Stimulated activated CD4-positive, alpha-beta T cell treated with anti-CD3 and anti-CD28 coated beads, TNF-alpha, amount 100 ng/mL, for 48 hours (primary cell): ENCODE measurements at regions not wholly inside any gene's neighbourhood (a gene's known extent, or its start where the extent isn't known, plus 50 kb on each side); places are given as distances from the start of the nearest gene placed in this dataset.

Experiments
- DNase-seq, 3 donors: peaks; one replicate each; pipeline ENCODE4 v3.0.0-alpha.2; 2020; ENCODE audit warnings: low read depth in 3 of 3

DNA sequence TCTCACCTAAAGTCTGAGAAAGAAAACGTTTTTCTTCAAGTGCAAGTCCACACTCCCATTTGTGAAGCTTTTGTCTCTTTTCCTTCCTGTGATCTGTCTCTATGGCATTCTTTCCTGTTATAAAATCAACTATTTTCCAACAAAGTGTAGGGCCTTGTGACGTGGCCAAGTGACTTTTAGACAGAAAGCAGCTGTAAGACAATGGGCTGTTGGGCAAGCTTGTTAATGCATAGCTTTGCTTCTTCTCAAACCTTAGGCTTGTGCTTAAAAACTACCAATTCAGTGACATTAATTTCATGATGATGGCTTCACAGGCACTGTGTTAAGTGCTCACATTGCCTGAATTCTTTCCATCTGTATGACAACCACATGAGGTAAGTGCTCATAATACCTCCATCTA lies 83.5 kb downstream of the VCY1B start:
- DNase-seq: no peak

DNA sequence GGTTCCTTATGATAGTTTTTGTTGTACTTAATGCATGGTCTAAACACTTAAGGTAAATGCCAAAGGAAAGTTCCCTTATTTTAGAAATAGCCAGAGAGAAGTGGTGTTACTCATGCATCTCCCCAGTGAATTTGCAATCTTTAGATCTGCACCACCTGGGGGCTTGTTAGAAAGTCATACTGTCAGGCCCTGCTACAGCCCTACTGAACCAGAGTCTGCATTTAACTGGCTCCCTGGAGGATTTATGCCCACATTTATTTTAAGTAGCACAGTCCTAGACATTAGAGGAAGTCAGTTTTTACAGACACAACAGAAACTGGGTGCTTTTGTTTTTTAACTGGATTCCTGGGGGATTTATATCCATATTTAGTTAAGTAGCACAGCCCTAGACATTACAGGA lies 89.6 kb downstream of the VCY1B start:
- no peak for DNase-seq

DNA sequence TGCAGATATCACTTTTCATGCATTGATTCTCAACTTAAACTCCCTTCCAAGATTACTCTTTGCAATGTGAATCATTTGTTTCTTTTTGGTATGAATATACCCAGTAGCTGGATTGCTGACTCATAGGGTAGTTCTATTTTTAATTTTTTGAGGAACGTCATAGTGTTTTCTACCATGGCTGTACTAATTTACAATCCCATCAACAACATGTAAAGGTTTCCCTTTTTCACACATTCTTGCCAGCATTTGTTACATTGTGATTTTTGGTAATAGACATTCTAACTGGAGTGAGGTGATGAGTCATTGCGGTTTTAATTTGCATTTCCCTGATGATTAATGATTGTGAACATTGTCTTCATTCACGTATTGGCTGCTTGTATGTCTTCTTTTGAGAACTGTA lies 126.7 kb downstream of the VCY1B start:
- DNase-seq: no peak

DNA sequence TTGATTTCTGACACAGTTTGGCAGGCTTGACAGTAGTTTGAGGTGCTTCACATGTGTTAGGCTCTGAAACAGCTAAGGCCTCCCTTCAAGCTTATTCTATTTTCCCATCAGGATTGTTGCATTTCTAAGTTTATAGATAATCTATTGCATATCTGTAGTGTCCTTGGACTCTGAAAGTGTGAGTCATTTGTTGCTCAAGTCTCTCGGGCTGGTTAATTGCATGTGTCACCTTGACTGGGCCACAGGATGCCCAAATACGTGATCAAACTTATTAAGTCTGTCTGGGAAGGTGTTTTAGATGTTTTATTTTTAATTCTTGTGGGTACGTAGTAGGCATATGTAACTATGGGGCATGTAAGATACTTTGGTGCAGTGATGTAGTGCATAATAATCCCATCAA lies 166.0 kb downstream of the VCY1B start:
- DNase-seq: no peak

DNA sequence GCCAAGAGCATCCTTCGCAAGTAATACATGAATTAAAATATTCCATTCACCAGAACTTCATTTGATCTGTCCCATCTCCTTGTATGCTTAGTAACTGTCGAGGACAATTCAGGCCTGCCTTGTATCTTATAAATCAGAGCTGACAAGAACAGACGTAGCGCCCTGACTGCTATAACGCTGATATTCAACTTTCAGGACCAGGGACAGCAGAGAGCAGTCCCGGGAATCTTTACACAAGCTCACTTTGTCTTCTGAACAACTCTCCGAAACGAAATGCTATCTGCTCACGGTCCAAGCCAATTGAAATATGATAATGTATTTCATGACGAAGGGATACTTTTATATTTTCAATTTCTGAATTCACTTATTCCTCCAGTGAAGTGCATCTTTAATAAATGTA lies 175.7 kb downstream of the VCY1B start:
- no peak for DNase-seq

DNA sequence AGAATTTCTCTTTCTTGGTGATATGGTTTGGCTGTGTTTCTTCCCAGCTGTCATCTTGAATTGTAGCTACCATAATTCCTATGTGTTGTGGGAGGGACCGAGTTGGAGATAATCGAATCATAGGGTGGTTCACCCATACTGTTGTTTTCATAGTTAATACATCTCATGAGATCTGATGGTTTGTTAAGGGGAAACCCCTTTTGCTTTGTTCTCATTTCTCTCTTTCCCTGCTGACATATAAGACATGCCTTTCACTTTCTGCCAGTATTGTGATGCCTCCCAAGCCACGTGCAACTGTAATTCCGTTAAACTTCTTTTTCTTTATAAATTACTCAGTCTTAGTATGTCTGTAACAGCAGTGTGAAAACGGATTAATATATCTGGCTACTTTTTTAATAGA lies 179.0 kb downstream of the VCY1B start:
- no peak for DNase-seq

DNA sequence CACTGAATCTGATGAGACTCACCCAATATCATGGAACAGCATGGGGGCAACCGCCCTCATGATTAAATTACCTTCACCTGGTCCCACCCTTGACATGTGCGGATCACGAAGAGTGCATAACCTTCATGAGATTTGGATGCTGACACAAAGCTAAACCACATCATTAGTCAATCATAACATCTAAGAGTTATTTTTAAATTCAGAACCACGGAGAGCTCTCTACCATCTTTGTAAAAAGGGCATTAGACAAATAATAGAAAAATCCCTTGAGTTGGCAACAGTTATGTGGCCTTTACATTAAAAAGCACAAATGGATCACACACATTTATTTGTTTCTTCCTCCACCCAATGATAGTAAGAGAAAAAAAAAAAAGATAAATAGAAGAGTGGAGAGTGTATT lies 182.2 kb downstream of the VCY1B start:
- no peak for DNase-seq

DNA sequence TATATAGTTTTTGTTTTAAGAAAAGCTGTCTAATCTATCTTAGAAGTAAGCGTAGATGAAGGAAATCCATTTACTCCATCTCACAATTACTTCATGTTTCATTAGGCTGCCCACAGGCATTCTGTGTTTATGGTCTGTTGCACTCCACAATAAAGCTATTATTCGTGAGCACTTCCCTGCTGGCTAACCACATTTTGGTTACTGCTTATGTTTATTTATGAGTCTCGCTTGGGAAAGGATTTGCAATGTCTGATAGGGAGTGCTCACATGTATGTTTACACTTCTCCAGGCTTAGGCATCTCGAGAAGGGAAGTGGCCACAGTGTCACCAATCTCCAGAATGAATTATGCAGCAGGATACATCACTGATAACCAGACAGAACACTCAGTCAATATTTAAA lies 190.9 kb downstream of the VCY1B start:
- DNase-seq: no peak

DNA sequence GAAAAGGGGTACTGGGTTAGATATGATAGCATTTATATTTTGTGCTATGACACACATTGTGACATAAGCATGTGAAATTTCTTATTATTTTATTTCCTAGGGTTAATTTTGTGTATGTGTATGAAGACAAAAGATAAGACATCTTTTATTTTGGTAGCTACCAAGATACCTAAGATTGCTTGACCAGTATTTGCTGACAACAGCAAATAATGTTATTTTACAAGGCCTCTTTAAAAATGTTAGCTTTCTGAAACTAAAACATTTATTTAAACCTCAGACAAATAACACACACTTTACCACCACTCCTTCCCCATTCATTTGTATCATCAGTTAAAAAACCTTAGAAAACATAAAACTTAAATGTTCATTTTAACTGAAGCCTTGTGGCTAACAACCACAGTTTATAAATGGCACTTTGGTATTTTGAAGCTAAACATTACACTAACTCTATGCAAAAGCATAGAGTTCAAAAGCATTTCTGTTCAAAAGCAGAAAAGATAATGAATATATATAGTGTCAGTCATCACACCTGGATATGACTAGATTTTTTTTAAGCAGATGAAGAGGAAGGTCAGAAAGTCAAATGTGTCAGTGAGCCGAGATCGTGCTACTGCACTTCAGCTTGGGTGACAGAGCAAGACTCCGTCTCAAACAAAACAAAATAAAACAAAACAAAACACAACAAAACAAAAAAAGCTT lies 193.0 kb downstream of the VCY1B start:
- no peak for DNase-seq

DNA sequence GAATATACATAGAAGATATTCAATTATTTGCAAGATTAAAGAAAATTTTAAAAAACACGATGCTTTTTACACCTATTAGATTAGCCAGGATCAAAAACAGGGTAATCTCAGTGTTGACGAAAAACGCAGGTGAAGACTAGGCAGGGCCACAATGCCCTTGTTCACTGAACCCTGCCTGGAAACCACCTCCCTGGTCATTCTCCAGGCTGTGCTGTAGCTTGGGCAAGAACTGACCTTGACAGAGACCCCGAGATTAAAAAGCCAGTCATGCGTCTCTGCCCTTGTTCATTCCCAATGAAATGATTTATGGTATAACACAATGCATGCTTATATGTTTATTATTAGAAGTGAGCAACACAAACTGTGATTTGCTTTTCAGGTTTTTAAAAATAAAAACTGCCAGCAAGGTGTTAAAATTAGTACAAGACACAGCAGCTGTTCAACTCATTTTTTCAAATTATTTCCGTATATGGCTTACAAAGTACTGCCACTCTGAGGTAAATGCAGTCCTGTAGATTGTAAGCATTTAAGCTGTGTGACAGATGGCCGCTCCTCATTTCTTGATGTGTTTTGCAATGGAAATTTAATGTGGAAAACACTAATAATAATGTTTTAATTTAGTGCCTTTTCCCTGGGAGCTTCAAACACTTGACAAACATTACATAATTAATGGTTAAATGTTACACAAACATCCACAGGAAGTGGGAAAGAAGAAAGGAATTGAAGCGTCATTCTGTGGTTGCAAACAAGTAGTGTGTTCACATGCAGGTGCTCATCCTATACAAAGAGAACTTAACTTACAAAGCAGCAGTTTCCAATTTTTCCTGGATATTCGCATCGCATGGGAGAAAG lies 200.2 kb downstream of the VCY1B start:
- no peak for DNase-seq

DNA sequence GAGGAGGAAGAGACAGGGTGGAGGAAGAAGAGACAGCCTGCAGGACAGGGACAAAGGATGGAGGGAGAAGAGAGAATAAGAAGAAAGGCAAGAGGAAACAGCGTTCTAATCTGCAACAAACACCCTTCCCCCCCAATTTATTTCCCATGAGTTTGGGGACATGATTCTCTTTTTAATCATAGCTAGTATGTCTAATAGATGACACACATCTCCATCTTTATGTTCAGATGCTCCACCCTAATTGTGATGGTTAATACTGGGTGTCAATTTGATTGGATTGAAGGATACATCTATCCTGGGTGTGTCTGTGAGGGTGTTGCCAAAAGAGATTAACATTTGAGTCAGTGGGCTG lies 200.8 kb downstream of the VCY1B start:
- no peak for DNase-seq

DNA sequence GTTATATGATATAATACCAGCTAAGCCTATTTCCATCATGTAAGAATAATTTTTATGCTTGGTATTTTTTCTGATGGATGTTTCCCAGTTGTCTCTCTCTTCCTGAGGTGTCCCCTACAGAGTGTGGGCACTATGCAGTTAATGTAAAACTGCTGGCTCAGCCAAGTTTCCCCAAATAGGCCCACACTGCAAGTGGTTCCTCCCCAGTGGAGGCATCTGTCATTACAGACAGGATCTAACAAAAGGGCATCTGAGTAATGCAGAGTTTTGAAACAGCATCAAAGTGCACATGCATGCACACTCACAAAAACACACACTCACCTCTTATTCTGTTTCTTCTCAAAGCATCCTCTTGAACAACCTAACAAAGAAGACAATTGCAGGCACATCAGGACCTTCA lies 221.0 kb downstream of the VCY1B start:
- no peak for DNase-seq

DNA sequence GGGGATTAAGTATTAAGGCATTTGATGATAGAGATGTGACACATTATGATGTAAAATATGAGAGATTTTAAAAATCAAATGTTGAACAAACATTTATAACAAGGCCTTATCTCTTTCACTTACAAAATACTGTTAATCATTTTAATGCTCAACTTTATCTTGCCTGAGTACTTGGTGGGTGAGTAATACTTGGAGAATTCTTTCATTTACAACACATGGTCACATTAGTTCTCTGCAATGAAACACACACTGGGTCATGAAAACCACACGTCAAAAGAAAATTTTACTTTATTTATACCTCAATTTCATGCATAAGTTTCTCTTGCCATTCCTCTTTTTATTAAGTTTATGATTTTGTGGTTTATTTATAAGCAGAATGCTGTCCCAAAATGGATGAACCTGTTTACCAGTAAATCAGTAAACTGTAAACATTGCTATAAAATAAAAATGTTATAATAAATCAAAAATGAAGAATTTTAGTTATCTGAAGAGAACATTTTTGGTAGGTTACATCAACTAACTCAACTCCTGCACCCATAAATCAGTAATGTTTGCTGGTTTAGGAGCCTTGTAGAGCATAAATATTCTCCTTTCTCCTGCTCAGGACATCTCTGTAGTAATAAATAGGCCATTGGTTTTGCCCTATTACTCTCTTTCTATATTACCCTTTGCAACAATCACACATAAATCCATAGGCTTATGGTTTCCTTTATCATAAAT lies 233.5 kb upstream of the NLGN4Y start:
- no peak for DNase-seq

DNA sequence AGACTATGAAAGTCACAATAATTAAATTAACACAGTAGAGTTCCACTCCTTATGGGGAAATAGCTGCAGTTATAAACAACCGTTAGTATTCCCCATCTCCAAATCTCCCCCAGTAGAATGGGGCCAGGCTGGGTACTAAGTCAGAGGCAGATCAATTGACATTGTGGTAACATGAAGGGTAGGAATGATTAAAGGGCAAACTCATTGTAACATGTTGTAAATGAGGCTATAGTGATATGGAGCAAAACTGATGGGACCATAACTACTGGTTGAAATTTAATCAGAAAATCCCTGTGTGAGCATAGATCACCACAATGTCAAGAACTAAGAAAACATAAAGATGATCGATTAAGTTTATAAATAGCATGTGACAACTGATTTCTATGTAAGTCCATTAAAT lies 231.9 kb upstream of the NLGN4Y start:
- DNase-seq: no peak

DNA sequence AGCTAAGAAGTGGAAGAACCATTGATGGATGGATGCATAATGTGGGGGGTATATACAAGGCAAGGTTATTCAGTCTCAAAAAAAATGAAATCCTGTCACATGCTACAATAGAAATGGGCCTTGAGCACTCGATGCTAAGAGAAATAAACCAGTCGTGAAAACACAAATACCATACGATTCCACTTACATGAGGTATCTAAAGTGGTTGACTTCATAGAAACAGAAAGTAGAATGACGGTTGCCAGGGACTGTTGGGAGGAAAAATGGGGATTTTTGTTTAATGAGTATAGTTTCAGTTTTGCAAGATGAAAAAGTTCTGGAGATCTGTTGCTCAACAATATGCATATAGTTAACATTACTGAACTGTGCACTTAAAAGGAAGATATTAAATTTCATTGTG lies 223.6 kb upstream of the NLGN4Y start:
- no peak for DNase-seq

DNA sequence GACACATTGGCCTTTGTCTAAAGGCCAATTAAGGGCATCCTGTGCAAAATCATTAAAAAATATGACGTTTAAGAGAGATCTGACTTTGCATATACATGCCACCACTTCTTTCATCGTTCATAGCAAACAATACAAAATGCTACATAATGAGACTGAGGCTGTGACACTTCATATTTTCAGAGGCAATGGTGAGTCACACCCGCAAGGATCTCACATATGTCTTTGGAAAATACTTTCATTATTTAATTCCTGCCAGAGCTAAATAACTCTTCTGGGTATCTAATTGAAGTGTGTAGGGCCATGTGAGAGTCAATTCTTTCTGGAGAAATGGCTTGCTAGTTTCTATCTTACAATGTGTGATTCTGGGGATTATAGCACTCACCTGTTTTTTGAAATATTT lies 222.8 kb upstream of the NLGN4Y start:
- DNase-seq: no peak

DNA sequence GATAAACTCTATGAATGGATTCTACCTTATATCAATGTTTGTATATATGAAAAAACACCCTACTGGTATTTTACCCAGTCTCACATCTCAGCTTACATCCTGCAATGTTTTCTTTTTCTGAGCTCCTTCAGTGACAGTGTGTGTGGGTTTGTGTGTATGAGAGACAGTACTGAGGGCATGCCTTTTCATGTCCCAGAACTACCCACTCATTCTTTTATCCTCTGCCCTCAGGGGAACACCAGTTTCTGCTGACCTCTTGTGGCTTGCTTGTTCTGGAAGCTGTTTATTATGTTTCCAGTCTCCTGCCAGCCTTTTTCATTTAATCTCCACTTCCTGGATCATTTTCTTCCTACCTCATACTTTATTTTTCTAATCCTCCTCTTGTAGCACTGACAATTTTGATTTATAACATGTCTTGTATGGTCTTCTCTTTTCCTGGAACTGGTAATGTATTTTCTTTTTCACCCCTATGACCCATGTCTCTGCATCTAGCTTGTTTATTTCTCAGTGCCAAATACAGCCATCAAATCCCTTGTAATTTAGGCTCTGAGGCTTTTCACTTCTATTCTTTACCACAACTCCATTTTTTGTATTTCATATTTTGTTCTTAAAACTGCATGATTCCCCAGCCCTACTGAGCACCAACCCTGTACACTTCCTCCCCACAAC lies 195.5 kb upstream of the NLGN4Y start:
- no peak for DNase-seq

DNA sequence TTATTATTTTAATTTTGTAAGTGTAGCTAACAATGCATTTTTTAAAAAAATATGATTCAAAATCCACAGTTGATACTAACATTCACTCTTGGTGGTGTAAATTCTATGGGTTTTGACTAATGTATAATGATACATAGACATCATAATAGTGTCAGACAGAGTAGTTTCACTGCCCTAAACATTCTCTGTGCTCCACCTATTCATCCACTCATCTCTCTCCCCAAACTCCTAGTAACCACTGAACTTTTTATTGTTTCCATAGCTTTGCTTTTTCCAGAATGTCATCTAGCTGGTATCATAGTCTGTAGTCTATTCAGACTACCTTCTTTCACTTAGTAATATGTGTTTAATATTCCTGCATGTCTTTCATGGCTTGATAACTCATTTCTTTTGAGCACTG lies 194.0 kb upstream of the NLGN4Y start:
- no peak for DNase-seq

DNA sequence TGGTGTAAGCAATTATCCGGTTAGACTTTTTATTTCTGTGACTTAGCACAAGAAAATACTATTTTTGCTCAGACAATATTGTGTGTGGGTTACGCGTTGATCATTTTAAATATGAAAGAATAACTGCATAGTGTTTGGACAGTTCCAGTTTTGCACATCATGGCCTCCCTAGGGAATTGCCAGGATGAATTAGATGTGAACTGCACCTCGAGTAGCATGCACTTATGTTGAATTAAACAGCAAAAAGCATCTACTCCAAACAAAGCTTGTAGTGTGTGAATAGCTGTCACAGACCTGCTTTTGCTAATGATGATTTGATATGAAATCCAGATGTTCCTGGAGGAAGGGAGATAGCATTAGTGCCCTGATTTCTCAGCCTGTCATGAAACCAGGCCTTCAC lies 184.8 kb upstream of the NLGN4Y start:
- no peak for DNase-seq

DNA sequence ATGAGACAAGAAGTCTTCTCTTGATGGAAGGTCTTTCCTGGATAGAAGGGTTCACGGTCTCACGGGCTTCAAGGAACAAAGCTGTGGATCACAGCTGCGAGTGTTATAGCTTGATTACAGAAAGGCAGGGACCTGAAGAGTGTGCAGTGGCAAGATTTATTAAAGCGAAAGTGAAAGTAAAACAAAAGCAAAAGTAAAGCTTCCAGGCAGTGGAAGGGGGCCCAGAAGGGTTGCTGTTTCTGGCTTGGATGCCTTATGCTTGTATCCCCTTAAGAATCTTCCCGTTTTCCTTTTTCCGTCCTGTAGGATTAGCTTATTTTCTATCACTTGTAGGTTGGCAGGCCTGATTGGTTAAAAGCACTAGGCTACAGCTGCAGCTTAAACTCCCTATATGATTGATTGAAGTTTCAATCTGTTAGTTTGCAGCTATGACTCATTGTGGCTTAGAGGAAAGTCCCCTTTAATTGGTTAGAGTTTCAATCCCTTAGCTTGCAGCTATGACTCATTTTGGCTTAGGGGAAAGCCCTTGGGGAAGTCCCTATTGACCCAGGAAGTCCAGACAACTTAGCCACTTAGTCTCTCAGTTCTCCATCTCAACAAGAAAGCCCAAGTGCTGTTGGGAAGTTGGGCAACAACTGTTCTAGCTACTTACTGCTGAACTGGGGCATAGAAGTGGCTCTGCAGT lies 183.7 kb upstream of the NLGN4Y start:
- DNase-seq: peak in 1 of 3 donors; percentile 19

DNA sequence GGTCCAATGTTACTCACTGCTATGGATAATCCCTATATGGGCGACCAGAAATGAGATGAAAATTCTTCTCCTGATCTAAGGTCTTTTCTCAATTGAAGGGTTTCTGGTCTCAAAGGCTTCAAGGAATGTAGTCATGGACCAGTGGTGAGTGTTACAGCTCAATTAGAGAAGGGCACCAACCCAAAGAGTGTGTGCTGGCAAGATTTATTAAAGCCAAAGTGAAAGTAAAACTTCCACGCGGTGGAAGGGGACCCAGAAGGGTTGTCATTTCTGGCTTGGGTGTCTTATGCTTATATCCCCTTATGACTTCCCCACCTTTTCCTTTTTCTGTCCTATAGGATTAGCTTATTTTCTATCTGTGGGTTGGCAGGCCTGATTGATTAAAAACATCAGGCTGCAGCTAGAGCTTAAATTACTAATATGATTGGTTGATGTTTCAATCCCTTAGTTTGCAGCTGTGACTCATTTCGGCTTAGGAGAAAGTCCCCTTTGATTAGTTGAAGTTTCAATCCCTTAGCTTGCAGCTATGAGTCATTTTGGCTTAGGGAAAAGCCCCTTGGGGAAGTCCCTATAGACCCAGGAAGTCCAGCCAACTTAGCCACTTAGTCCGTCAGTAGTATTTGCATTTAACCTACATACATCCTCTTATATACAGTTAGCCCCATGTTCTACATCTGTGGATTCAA lies 179.5 kb upstream of the NLGN4Y start:
- DNase-seq: peak in 1 of 3 donors; percentile 0
